Kidney (tissue), 13 donors: ENCODE measurements at regions not wholly inside any gene's neighbourhood (a gene's known extent, or its start where the extent isn't known, plus 50 kb on each side); places are given as distances from the start of the nearest gene placed in this dataset.

Source experiments
- DNase-seq, 5 donors: peaks; one replicate each; pipeline ENCODE4 v3.0.0-alpha.2; 2013 to 2020
- FAIRE-seq: peaks from 2 replicates; lab custom pipeline; 2012; peaks lifted over from hg19 to GRCh38; lab: Jason Lieb, UNC
- H3K27ac ChIP-seq, 2 donors: one replicate each; pipeline ENCODE4 v1.7.0; 2013; ENCODE audit warnings: low read depth in 2 of 2, low read length in 2 of 2, inconsistent platforms in 1 of 2
- H3K27me3 ChIP-seq: one replicate; pipeline ENCODE4 v1.7.1; 2013; ENCODE audit warnings: low read length, inconsistent platforms; ENCODE audit not compliant: control insufficient read depth, insufficient read depth
- H3K36me3 ChIP-seq, 3 donors: one replicate each; pipeline versions ENCODE4 v1.7.0 to v1.7.1; 2013; ENCODE audit warnings: low read length in 3 of 3, control low read depth in 1 of 3, inconsistent platforms in 1 of 3; ENCODE audit not compliant: insufficient read depth in 3 of 3, control insufficient read depth in 2 of 3
- H3K4me1 ChIP-seq, 3 donors: one replicate each; pipeline versions ENCODE4 v1.7.0 to v1.7.1; 2013; ENCODE audit warnings: low read length in 3 of 3, inconsistent platforms in 1 of 3, low read depth in 1 of 3; ENCODE audit not compliant: control insufficient read depth in 2 of 3, insufficient read depth in 2 of 3
- H3K4me3 ChIP-seq, 3 donors: one replicate each; pipeline versions ENCODE4 v1.7.0 to v1.8.1; 2013; ENCODE audit warnings: low read length in 3 of 3, control low read depth in 1 of 3, inconsistent platforms in 1 of 3
- H3K9ac ChIP-seq, 3 donors: one replicate each; pipeline versions ENCODE4 v1.7.0 to v1.7.1; 2013; ENCODE audit warnings: low read length in 3 of 3, control low read depth in 1 of 3, inconsistent platforms in 1 of 3
- H3K9me3 ChIP-seq, 3 donors: one replicate each; pipeline versions ENCODE4 v1.7.0 to v1.7.1; 2013; ENCODE audit warnings: low read length in 3 of 3, control low read depth in 1 of 3, inconsistent platforms in 1 of 3; ENCODE audit not compliant: control insufficient read depth in 2 of 3, insufficient read depth in 1 of 3
- CTCF ChIP-seq: IDR thresholded peaks from 3 replicates; pipeline ENCODE4 v1.5.1; 2012; ENCODE audit warnings: mild to moderate bottlenecking, moderate library complexity, borderline replicate concordance; ENCODE audit not compliant: insufficient read depth; ENCODE audit errors: extremely low read depth
- intact Hi-C: fragments of 100-400 bp; cut with DNase I; formaldehyde crosslinking; loops from one replicate; pipeline ENCODE4 v1.11.1; 2022
- donor health status: control.
- donor health status: control.
- donor health status: control.
- donor health status: control.
- donor health status: control.
- donor health status: DM: yes; HTN: yes; CAD: no.
- donor health status: Normal renal cell carcinoma (clear cell type).

GRCh38 chr17:73950593-73950914, 252.9 kb upstream of the RPL38 start:
- DNase-seq (no peak), FAIRE-seq (no peak)
- no peaks in the 10 kb centered on the region for H3K9me3 ChIP-seq
- TF ChIP-seq CTCF: no peak
- peaks cover 3% of the 10 kb centered on the region for H3K27me3 ChIP-seq
- H3K9ac ChIP-seq: no peak overlapping the region
- H3K4me3 ChIP-seq: no peak overlapping the region
- H3K36me3 ChIP-seq: no peaks in the 10 kb centered on the region
- intact Hi-C loops: no loop called here
- no peaks in the 10 kb centered on the region for H3K4me1 ChIP-seq
- H3K27ac ChIP-seq: no peak overlapping the region

- H3K27me3 ChIP-seq: peaks cover 3% of the 10 kb centered on the region
- no peaks in the 10 kb centered on the region for H3K36me3 ChIP-seq
- no peak for TF ChIP-seq CTCF
- no peaks in the 10 kb centered on the region for H3K9me3 ChIP-seq
- intact Hi-C loops: no loop called here
- DNase-seq (peak in 4 of 5 donors; percentile 55 to 67 (median 66)), FAIRE-seq (no peak)
- H3K4me3 ChIP-seq: no peak overlapping the region
- H3K4me1 ChIP-seq: no peaks in the 10 kb centered on the region
- H3K27ac ChIP-seq: no peak overlapping the region
- no peak overlapping the region for H3K9ac ChIP-seq
Measured at GRCh38 chr17:73952082-73952479, 251.4 kb upstream of the RPL38 start.

GRCh38 chr17:73952480-73953205, 250.8 kb upstream of the RPL38 start:
- peak; percentile 14 for TF ChIP-seq CTCF
- FAIRE-seq (no peak), DNase-seq (peak; percentile 56 to 80 (median 67))
- Histone ChIP-seq H3K9ac (no peak overlapping the region), H3K27ac (no peak overlapping the region), H3K4me1 (no peaks in the 10 kb centered on the region), H3K9me3 (no peaks in the 10 kb centered on the region), H3K27me3 (peaks cover 3% of the 10 kb centered on the region), H3K36me3 (no peaks in the 10 kb centered on the region), H3K4me3 (no peak overlapping the region)
- intact Hi-C loops: no loop called here
